Esophagus muscularis mucosa (tissue), 4 donors: ENCODE measurements at regions not wholly inside any gene's neighbourhood (a gene's known extent, or its start where the extent isn't known, plus 50 kb on each side); places are given as distances from the start of the nearest gene placed in this dataset.
"Not testable (repeated sequence)": the region's sequence is repeated elsewhere in the genome, so short reads cannot be mapped to it uniquely, and the experiment has no call there.

ENCODE experiments used
- DNase-seq: peaks from one replicate; pipeline ENCODE4 v3.0.0-alpha.2; 2017; ENCODE audit errors: extremely low spot score
- H3K27ac ChIP-seq, 4 donors: fragments of 200-600 bp; sonication (generic); replicated peaks in 1 of 4; 1 replicate in 3 of 4; 2 replicates in 1 of 4; pipeline ENCODE4 v1.5.1; 2016 to 2019; ENCODE audit warnings: mild to moderate bottlenecking in 1 of 4
- H3K27me3 ChIP-seq, 4 donors: fragments of 200-600 bp; sonication (generic); one replicate each; pipeline versions ENCODE4 v1.5.1 to v1.6.0; 2016 to 2019
- H3K36me3 ChIP-seq, 4 donors: fragments of 200-600 bp; sonication (generic); one replicate each; pipeline ENCODE4 v1.5.1; 2016 to 2019
- H3K4me1 ChIP-seq, 4 donors: fragments of 200-600 bp; sonication (generic); one replicate each; pipeline ENCODE4 v1.5.1; 2016 to 2019
- H3K4me3 ChIP-seq, 4 donors: fragments of 200-600 bp; sonication (generic); 1 replicate in 2 of 4; 2 replicates in 2 of 4; pipeline ENCODE4 v1.5.1; 2016 to 2019; ENCODE audit warnings: mild to moderate bottlenecking in 4 of 4, moderate library complexity in 1 of 4
- H3K9me3 ChIP-seq, 4 donors: fragments of 200-600 bp; sonication (generic); 1 replicate in 3 of 4; 2 replicates in 1 of 4; pipeline ENCODE4 v1.5.1; 2016 to 2019
- EP300 ChIP-seq: sonication (generic); formaldehyde crosslinking; IDR thresholded peaks from one replicate; pipeline ENCODE4 v1.6.1; 2017; ENCODE audit warnings: antibody characterized with exemption
- POLR2A ChIP-seq: fragments of 450-650 bp; IDR thresholded peaks from one replicate; pipeline ENCODE4 v1.6.1; 2017; ENCODE audit warnings: antibody characterized with exemption, moderate library complexity, mild to moderate bottlenecking, low read depth
- POLR2AphosphoS5 ChIP-seq, 2 donors: sonication (generic); formaldehyde crosslinking; IDR thresholded peaks; one replicate each; pipeline ENCODE4 v1.6.1; 2017; ENCODE audit warnings: antibody characterized with exemption in 2 of 2
- WGBS: methylation state at CpG from one replicate; pipeline ENCODE4 v1.1.5; 2018; 5-methylcytosine and 5-hydroxymethylcytosine counted together
- intact Hi-C: fragments of 100-400 bp; cut with DNase I; formaldehyde crosslinking; loops from one replicate; pipeline ENCODE4 v1.15.1; 2023
- TF ChIP-seq, protein P1 (sequence below), 3 experiments: fragments of 200-600 bp in 2 of 3; fragments of 450-650 bp in 1 of 3; sonication (generic) in 2 of 3; IDR thresholded peaks; one replicate each; pipeline ENCODE4 v1.5.1; 2017 to 2019; ENCODE audit warnings: antibody characterized with exemption in 3 of 3, mild to moderate bottlenecking in 2 of 3, moderate library complexity in 1 of 3

DNA sequence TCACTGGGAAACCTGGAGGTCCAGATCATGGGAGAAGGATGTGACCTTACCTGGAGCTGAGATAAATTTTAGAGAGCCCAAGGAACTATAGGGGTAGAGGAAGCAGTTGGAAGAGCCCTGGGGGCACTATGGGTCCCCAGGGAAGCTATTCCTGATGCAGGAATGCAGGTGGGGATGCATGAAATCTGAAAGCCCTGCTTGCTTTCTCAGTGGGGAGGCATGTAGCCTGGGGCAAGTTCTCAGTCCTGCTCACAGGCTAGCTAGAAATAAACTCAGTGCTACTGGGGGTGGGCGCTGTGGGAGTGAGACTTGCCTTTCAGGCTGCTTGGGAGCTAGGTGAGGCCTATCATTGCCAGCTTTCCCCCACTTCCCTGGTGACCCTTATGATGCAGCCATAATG, 499.7 kb downstream of the PTH2R start:
- H3K4me1 ChIP-seq, result no peaks in the 10 kb centered on the region
- H3K9me3 ChIP-seq, result no peaks in the 10 kb centered on the region
- H3K36me3 ChIP-seq, result no peaks in the 10 kb centered on the region
- no peak overlapping the region for H3K27ac ChIP-seq
- intact Hi-C loops, result no loop called here
- no peak for DNase-seq
- no CpG with 5 or more reads among the region's 1 CpG for WGBS
- H3K4me3 ChIP-seq, result no peak overlapping the region
- H3K27me3 ChIP-seq, result no peaks in the 10 kb centered on the region
- no peak for TF ChIP-seq POLR2AphosphoS5 (IDR thresholded peaks at IDR 0.05)

DNA sequence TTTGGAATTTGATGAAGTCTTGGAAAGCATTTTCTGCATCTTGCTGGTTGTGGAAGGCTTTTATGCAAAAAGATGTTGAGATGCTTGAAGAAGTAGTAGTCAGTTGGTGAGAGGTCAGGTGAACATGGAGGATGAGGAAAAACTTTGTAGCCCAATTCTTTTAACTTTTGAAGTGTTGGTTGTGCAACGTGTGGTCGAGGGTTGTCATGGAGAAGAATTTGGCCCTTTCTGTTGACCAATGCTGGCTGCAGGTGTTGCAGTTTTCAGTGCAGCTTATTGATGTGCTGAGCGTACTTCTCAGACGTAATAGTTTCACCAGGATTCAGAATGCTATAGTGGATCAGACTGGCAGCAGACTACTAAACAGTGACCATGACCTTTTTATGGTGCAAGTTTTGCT, 508.4 kb upstream of the MAP2 start:
- Histone ChIP-seq H3K36me3 (no peaks in the 10 kb centered on the region), H3K9me3 (no peaks in the 10 kb centered on the region), H3K4me3 (no peak overlapping the region), H3K27me3 (no peaks in the 10 kb centered on the region), H3K27ac (no peak overlapping the region), H3K4me1 (no peaks in the 10 kb centered on the region)
- no peak for DNase-seq
- WGBS, result 87% methylated on average over 4 of the region's 4 CpGs
- TF ChIP-seq POLR2AphosphoS5 (IDR thresholded peaks at IDR 0.05) (no peak), POLR2A (no peak), EP300 (no peak)
- TF ChIP-seq, protein P1, sequence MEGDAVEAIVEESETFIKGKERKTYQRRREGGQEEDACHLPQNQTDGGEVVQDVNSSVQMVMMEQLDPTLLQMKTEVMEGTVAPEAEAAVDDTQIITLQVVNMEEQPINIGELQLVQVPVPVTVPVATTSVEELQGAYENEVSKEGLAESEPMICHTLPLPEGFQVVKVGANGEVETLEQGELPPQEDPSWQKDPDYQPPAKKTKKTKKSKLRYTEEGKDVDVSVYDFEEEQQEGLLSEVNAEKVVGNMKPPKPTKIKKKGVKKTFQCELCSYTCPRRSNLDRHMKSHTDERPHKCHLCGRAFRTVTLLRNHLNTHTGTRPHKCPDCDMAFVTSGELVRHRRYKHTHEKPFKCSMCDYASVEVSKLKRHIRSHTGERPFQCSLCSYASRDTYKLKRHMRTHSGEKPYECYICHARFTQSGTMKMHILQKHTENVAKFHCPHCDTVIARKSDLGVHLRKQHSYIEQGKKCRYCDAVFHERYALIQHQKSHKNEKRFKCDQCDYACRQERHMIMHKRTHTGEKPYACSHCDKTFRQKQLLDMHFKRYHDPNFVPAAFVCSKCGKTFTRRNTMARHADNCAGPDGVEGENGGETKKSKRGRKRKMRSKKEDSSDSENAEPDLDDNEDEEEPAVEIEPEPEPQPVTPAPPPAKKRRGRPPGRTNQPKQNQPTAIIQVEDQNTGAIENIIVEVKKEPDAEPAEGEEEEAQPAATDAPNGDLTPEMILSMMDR (IDR thresholded peaks at IDR 0.05), result no peak
- intact Hi-C loops, result no loop called here

DNA sequence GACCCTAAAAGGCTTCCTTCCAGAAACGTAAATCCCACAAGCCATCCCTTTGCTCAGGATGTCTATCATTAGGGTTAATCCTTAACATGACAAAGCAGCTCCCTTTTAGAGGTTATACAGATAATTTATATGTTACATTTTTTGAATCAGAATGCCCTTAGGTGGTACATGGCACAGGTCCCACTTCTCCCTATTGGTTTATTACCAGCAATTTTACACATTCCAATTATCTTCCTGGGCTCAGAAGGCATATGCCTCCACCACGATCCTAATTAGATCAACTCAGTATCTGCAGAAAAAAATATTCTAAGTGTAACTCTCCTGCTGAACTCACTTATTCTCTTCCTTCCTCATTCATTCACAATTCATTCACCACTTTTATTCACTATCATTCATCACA, 507.0 kb upstream of the MAP2 start:
- 76% methylated on average over 2 of the region's 2 CpGs for WGBS
- TF ChIP-seq POLR2A (no peak), EP300 (no peak), POLR2AphosphoS5 (IDR thresholded peaks at IDR 0.05) (no peak)
- TF ChIP-seq, protein P1 (IDR thresholded peaks at IDR 0.05), result no peak
- Histone ChIP-seq H3K27ac (no peak overlapping the region), H3K27me3 (no peaks in the 10 kb centered on the region), H3K4me1 (no peaks in the 10 kb centered on the region), H3K4me3 (no peak overlapping the region), H3K36me3 (no peaks in the 10 kb centered on the region), H3K9me3 (no peaks in the 10 kb centered on the region)
- intact Hi-C loops, result no loop called here
- no peak for DNase-seq

DNA sequence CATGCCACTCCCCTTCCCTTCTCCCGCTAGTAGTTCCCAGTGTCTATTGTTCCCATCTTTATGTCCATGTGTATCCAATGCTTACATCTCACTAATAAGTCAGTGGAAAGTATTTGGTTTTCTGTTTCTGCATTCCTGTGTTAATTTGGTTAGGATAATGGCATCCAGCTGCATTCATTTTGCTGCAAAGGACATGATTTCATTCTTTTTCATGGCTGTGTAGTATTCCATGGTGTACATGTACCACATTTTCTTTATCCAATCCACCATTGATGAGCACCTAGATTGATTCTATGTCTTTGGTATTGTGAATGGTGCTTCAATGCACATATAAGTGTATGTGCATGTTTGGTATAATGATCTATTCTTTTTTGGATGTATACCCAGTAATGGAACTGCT, 502.5 kb upstream of the MAP2 start:
- intact Hi-C loops, H3K27ac ChIP-seq, H3K27me3 ChIP-seq, H3K4me1 ChIP-seq, H3K9me3 ChIP-seq, H3K4me3 ChIP-seq, DNase-seq, H3K36me3 ChIP-seq: not testable (repeated sequence)
- 100% methylated on average over 1 of the region's 1 CpG for WGBS

DNA sequence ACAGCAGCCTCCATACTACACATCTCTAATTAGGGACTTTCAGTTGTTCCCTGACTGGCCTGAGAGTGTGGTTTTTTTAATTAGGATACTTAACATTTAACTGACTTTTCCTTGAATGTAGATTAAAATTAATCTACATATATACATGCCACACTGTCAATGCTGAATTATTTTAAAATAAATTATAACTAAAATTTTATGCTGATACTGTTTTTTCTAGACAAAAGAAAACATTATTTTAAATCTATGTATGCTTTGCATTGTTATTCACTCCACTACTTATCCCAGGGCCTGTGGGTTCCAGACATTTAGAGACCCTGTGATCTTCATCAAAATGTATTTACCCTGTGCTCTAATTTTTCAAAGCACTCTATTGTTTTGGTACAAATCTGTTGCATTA, 496.0 kb upstream of the MAP2 start:
- no peaks in the 10 kb centered on the region for H3K36me3 ChIP-seq
- intact Hi-C loops, result no loop called here
- no peak for DNase-seq
- H3K4me3 ChIP-seq, result no peak overlapping the region
- TF ChIP-seq POLR2A (no peak), EP300 (no peak), POLR2AphosphoS5 (IDR thresholded peaks at IDR 0.05) (no peak)
- TF ChIP-seq, protein P1 (IDR thresholded peaks at IDR 0.05), result no peak
- H3K27me3 ChIP-seq, result no peaks in the 10 kb centered on the region
- H3K9me3 ChIP-seq, result no peaks in the 10 kb centered on the region
- no peaks in the 10 kb centered on the region for H3K4me1 ChIP-seq
- H3K27ac ChIP-seq, result no peak overlapping the region

DNA sequence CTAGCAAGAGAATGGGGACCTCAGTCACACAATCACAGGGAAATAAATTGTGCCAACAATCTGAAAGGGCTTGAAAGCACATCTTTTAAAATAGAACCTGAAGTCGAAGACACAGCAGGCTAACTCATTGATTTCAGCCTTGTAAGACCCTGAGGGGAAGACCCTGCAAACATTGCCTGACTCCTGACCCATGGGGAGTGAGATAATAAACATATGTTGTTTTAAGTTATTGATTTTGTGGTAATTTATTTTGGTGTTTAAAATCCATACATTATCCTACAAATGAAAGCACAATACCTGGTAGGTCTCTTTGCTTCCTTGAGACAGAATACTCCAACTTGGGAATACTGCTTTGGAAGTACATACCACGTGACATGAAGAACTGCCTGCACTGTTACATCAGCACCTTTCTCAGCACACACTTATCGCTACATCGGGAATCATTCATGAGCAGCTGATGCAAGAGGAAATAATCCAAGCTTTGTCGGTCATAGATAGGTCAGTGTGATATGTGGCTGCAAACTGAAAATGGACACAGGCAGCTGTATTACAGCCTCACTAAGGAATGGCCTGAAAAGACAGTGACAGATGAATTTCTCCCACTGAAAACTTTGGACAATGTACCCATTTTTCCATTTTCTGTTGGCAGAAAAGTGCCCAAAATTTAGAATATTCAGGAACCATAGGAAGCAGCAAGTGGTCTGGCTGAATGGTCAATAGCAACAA, 494.5 kb upstream of the MAP2 start:
- H3K9me3 ChIP-seq, result no peaks in the 10 kb centered on the region
- WGBS, result 65% methylated on average over 5 of the region's 5 CpGs
- H3K36me3 ChIP-seq, result no peaks in the 10 kb centered on the region
- no peak for DNase-seq
- H3K4me1 ChIP-seq, result no peaks in the 10 kb centered on the region
- no peaks in the 10 kb centered on the region for H3K27me3 ChIP-seq
- intact Hi-C loops, result no loop called here
- H3K4me3 ChIP-seq, result no peak overlapping the region
- no peak overlapping the region for H3K27ac ChIP-seq
- TF ChIP-seq, protein P1 (IDR thresholded peaks at IDR 0.05), result no peak
- no peak for TF ChIP-seq EP300
- TF ChIP-seq POLR2AphosphoS5 (IDR thresholded peaks at IDR 0.05), result no peak
- TF ChIP-seq POLR2A, result no peak
